Ovary (tissue), 3 donors: ENCODE measurements at regions not wholly inside any gene's neighbourhood (a gene's known extent, or its start where the extent isn't known, plus 50 kb on each side); places are given as distances from the start of the nearest gene placed in this dataset.

Source experiments
- CTCF ChIP-seq, 3 donors: fragments of 450-650 bp in 2 of 3; fragments of 200-600 bp in 1 of 3; IDR thresholded peaks; one replicate each; pipeline versions ENCODE4 v1.5.1 to v1.8.0; 2016 to 2022; ENCODE audit warnings: antibody characterized with exemption in 3 of 3, mild to moderate bottlenecking in 1 of 3
- EP300 ChIP-seq: sonication (generic); formaldehyde crosslinking; IDR thresholded peaks from one replicate; pipeline ENCODE4 v1.6.1; 2017; ENCODE audit warnings: antibody characterized with exemption
- POLR2A ChIP-seq: fragments of 450-650 bp; IDR thresholded peaks from one replicate; pipeline ENCODE4 v1.6.1; 2017; ENCODE audit warnings: antibody characterized with exemption, mild to moderate bottlenecking, moderate library complexity
- donor health status: DM: no; HTN: no; CAD: no.

- TF ChIP-seq POLR2A (no peak), CTCF (IDR thresholded peaks at IDR 0.05) (no peak), EP300 (no peak)
These were observed 1619.0 kb downstream of the STIM2 start for GRCh38 chr4:28479666-28480065.
